MM.1S (cell line): ENCODE measurements at regions not wholly inside any gene's neighbourhood (a gene's known extent, or its start where the extent isn't known, plus 50 kb on each side); places are given as distances from the start of the nearest gene placed in this dataset.

Experiments
- DNase-seq: peaks from one replicate; pipeline ENCODE4 v3.0.0-alpha.2; 2015
- H2AFZ ChIP-seq: fragments of 300-600 bp; sonication (generic); 2 replicates; pipeline ENCODE4 v1.6.0; 2016; ENCODE audit warnings: antibody characterized with exemption, low read length
- H3F3A ChIP-seq: fragments of 300-600 bp; sonication (generic); 2 replicates; pipeline ENCODE4 v1.6.1; 2016; ENCODE audit warnings: mild to moderate bottlenecking, antibody characterized with exemption, low read length, moderate library complexity, mixed read lengths; ENCODE audit not compliant: insufficient read depth
- H3K27ac ChIP-seq: fragments of 300-600 bp; sonication (generic); 2 replicates; pipeline ENCODE4 v1.5.1; 2016; ENCODE audit warnings: mild to moderate bottlenecking, low read length
- H3K27me3 ChIP-seq: fragments of 300-600 bp; sonication (generic); replicated peaks from 2 replicates; pipeline ENCODE4 v1.6.0; 2016; ENCODE audit warnings: low read length; ENCODE audit not compliant: insufficient read depth
- H3K36me3 ChIP-seq: fragments of 300-600 bp; sonication (generic); replicated peaks from 2 replicates; pipeline ENCODE4 v1.6.1; 2016; ENCODE audit warnings: mild to moderate bottlenecking, low read length, mixed read lengths; ENCODE audit not compliant: insufficient read depth
- H3K4me1 ChIP-seq: fragments of 300-600 bp; sonication (generic); 2 replicates; pipeline ENCODE4 v1.6.1; 2016; ENCODE audit warnings: low read length, mixed read lengths
- H3K4me2 ChIP-seq: fragments of 300-600 bp; sonication (generic); 2 replicates; pipeline ENCODE4 v1.6.0; 2016; ENCODE audit warnings: low read depth, low read length
- H3K4me3 ChIP-seq: fragments of 300-600 bp; sonication (generic); 2 replicates; pipeline ENCODE4 v1.5.1; 2016; ENCODE audit warnings: low read length, mixed read lengths
- H3K79me2 ChIP-seq: fragments of 300-600 bp; sonication (generic); 2 replicates; pipeline ENCODE4 v1.6.1; 2016; ENCODE audit warnings: mixed run types, low read length, mixed read lengths
- H3K9ac ChIP-seq: fragments of 300-600 bp; sonication (generic); 2 replicates; pipeline ENCODE4 v1.6.1; 2016; ENCODE audit warnings: low read length, mixed read lengths
- H3K9me2 ChIP-seq: fragments of 300-600 bp; sonication (generic); replicated peaks from 2 replicates; pipeline ENCODE4 v1.6.1; 2016; ENCODE audit warnings: mild to moderate bottlenecking, low read length, mixed read lengths; ENCODE audit not compliant: insufficient read depth
- H3K9me3 ChIP-seq: fragments of 300-600 bp; sonication (generic); replicated peaks from 2 replicates; pipeline ENCODE4 v1.6.1; 2016; ENCODE audit warnings: mild to moderate bottlenecking, low read length, mixed read lengths; ENCODE audit not compliant: insufficient read depth
- H4K20me1 ChIP-seq: fragments of 300-600 bp; sonication (generic); 2 replicates; pipeline ENCODE4 v1.6.1; 2016; ENCODE audit warnings: mild to moderate bottlenecking, low read length, moderate library complexity, mixed read lengths; ENCODE audit not compliant: insufficient read depth
- EZH2 ChIP-seq: fragments of 300-600 bp; sonication (generic); optimal IDR thresholded peaks from 2 replicates; pipeline ENCODE3; 2017; ENCODE audit warnings: low read depth, mild to moderate bottlenecking, antibody characterized with exemption, low read length, mixed read lengths
- EZH2phosphoT487 ChIP-seq: fragments of 300-600 bp; sonication (generic); IDR thresholded peaks from 2 replicates; pipeline ENCODE4 v1.6.1; 2018; ENCODE audit warnings: antibody characterized with exemption, low read length
- TF ChIP-seq, protein P1 (sequence below): fragments of 300-600 bp; sonication (generic); IDR thresholded peaks from 2 replicates; pipeline ENCODE4 v1.5.1; 2016; ENCODE audit warnings: antibody characterized with exemption, low read length, mixed read lengths

DNA sequence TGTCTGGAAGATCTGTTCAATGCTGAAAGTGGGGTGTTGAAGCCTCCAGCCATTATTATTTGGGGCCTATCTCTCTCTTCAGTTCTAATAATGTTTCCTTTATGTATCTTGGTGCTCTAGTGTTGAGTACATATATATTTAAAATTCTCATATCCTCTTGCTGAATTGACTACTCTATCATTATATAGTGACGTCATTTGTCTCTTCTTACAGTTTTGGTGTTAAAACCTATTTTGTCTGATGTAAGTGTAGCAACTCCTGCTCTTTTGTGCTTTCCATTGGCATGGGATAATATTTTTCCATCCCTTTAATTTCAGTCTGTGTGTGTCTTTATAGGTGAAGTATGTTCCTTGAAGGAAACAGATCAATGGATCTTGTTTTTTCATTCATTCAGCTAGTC lies 446.0 kb downstream of the FAM47A start:
- no peaks in the 10 kb centered on the region for H3K4me1 ChIP-seq
- no peak overlapping the region for H3K4me3 ChIP-seq
- H3K79me2 ChIP-seq: no peaks in the 10 kb centered on the region
- H3K27me3 ChIP-seq: no peaks in the 10 kb centered on the region
- H3K9me3 ChIP-seq: no peaks in the 10 kb centered on the region
- no peaks in the 10 kb centered on the region for H3F3A ChIP-seq
- TF ChIP-seq EZH2 (no peak), EZH2phosphoT487 (no peak)
- TF ChIP-seq, protein P1, sequence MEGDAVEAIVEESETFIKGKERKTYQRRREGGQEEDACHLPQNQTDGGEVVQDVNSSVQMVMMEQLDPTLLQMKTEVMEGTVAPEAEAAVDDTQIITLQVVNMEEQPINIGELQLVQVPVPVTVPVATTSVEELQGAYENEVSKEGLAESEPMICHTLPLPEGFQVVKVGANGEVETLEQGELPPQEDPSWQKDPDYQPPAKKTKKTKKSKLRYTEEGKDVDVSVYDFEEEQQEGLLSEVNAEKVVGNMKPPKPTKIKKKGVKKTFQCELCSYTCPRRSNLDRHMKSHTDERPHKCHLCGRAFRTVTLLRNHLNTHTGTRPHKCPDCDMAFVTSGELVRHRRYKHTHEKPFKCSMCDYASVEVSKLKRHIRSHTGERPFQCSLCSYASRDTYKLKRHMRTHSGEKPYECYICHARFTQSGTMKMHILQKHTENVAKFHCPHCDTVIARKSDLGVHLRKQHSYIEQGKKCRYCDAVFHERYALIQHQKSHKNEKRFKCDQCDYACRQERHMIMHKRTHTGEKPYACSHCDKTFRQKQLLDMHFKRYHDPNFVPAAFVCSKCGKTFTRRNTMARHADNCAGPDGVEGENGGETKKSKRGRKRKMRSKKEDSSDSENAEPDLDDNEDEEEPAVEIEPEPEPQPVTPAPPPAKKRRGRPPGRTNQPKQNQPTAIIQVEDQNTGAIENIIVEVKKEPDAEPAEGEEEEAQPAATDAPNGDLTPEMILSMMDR: no peak
- no peaks in the 10 kb centered on the region for H3K36me3 ChIP-seq
- DNase-seq: no peak
- no peak overlapping the region for H3K27ac ChIP-seq
- H3K9me2 ChIP-seq: no peaks in the 10 kb centered on the region
- H4K20me1 ChIP-seq: no peaks in the 10 kb centered on the region
- no peak overlapping the region for H2AFZ ChIP-seq
- H3K4me2 ChIP-seq: no peak overlapping the region
- H3K9ac ChIP-seq: no peak overlapping the region
